ENCODE measurements at regions not wholly inside any gene's neighbourhood (a gene's known extent, or its start where the extent isn't known, plus 50 kb on each side); places are given as distances from the start of the nearest gene placed in this dataset.

- no peaks in the 10 kb centered on the region for H3K9me3 ChIP-seq
- H3K36me3 ChIP-seq, result no peaks in the 10 kb centered on the region
- H3K4me1 ChIP-seq, result no peaks in the 10 kb centered on the region
- in situ Hi-C loops (cut with MboI; ENCODE audit: low sequenced_read_pairs in 4 of 4), result no loop called here
- H3K27ac ChIP-seq, result no peak overlapping the region
- no peak overlapping the region for H3K4me3 ChIP-seq
- TF ChIP-seq CTCF (IDR thresholded peaks at IDR 0.05 in 4 of 5, conservative IDR thresholded peaks at IDR 0.05 in 1 of 5), result no peak
- no peak for TF ChIP-seq POLR2A (IDR thresholded peaks at IDR 0.05)
- ATAC-seq (no peak), DNase-seq (no peak)
- intact Hi-C loops (cut with DNase I; ENCODE audit: low total_unique reads), result no loop called here
- H3K27me3 ChIP-seq, result no peaks in the 10 kb centered on the region
Measured at GRCh38 chr12:42669553-42669952, 80.0 kb upstream of the PRICKLE1 start.

- Histone ChIP-seq H3K27ac (no peak overlapping the region), H3K9me3 (no peaks in the 10 kb centered on the region), H3K4me3 (no peak overlapping the region), H3K27me3 (no peaks in the 10 kb centered on the region), H3K4me1 (peaks cover under 1 to 1% of the 10 kb centered on the region in 2 donors), H3K36me3 (no peaks in the 10 kb centered on the region)
- TF ChIP-seq CTCF (IDR thresholded peaks at IDR 0.05 in 4 of 5, conservative IDR thresholded peaks at IDR 0.05 in 1 of 5) (no peak), POLR2A (IDR thresholded peaks at IDR 0.05) (no peak)
- ATAC-seq (no peak), DNase-seq (no peak)
- intact Hi-C loops (cut with DNase I; ENCODE audit: low total_unique reads), result no loop called here
- in situ Hi-C loops (cut with MboI; ENCODE audit: low sequenced_read_pairs in 4 of 4), result no loop called here
Measured at GRCh38 chr12:42666671-42667243, 77.2 kb upstream of the PRICKLE1 start.

- Histone ChIP-seq H3K36me3 (no peaks in the 10 kb centered on the region), H3K27me3 (no peaks in the 10 kb centered on the region), H3K27ac (no peak overlapping the region), H3K9me3 (no peaks in the 10 kb centered on the region), H3K4me3 (no peak overlapping the region), H3K4me1 (peaks cover 22 to 23% of the 10 kb centered on the region in 2 donors)
- ATAC-seq (no peak), DNase-seq (no peak)
- no peak for TF ChIP-seq CTCF (IDR thresholded peaks at IDR 0.05 in 4 of 5, conservative IDR thresholded peaks at IDR 0.05 in 1 of 5)
- TF ChIP-seq POLR2A (IDR thresholded peaks at IDR 0.05), result no peak
- in situ Hi-C loops (cut with MboI; ENCODE audit: low sequenced_read_pairs in 4 of 4), result no loop called here
- intact Hi-C loops (cut with DNase I; ENCODE audit: low total_unique reads), result no loop called here
Measured at GRCh38 chr12:42663621-42664020, 74.1 kb upstream of the PRICKLE1 start.

- peak; percentile 41 to 99 for ATAC-seq
- in situ Hi-C loops (cut with MboI; ENCODE audit: low sequenced_read_pairs in 4 of 4), result no loop called here
Measured at GRCh38 chr12:42660968-42661937, 71.7 kb upstream of the PRICKLE1 start.

More at GRCh38 chr12:42660968-42661937, 71.7 kb upstream of the PRICKLE1 start:
- Histone ChIP-seq H3K27me3 (no peaks in the 10 kb centered on the region), H3K4me1 (peaks cover 22 to 23% of the 10 kb centered on the region in 2 donors), H3K27ac (peak overlapping the region in 2 of 4 donors; percentile 39 to 68), H3K9me3 (no peaks in the 10 kb centered on the region), H3K4me3 (no peak overlapping the region), H3K36me3 (no peaks in the 10 kb centered on the region)
- intact Hi-C loops (cut with DNase I; ENCODE audit: low total_unique reads), result no loop called here
- TF ChIP-seq POLR2A (IDR thresholded peaks at IDR 0.05) (no peak), CTCF (IDR thresholded peaks at IDR 0.05 in 4 of 5, conservative IDR thresholded peaks at IDR 0.05 in 1 of 5) (no peak)
- no peak for DNase-seq
